ENCODE measurements at regions not wholly inside any gene's neighbourhood (a gene's known extent, or its start where the extent isn't known, plus 50 kb on each side); places are given as distances from the start of the nearest gene placed in this dataset.

DNA sequence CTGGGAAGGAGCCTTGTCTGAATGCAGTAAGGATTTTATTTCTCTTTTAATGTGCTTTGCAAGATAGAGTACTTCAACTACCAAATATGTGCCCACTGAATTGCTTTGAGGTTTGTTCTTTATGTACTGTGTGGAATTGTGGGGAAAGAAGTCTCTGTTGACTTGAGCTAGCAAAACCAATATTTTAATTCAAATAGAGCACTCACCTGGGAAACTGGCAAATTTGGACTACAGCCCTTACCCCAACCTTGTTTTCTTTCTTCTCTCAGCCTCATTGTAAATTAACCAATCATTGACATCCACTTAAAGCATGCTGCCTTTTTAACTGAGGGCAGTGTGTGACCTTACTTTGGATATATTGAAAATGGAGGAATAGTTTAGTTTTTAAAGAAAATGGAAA, 409.0 kb downstream of the SPATA31D1 start:
- Histone ChIP-seq H3K9me3 (ENCODE audit: control insufficient read depth, low read length) (no peaks in the 10 kb centered on the region), H3K27me3 (ENCODE audit: control insufficient read depth, insufficient read depth) (no peaks in the 10 kb centered on the region), H3K27ac (ENCODE audit: low read length) (no peak overlapping the region), H3K4me3 (ENCODE audit: low read length) (no peak overlapping the region), H3K4me1 (ENCODE audit: control insufficient read depth, insufficient read depth, low read length) (no peaks in the 10 kb centered on the region)
- no peak for DNase-seq
- ATAC-seq: no peak
- intact Hi-C loops (cut with DNase I): no loop called here

DNA sequence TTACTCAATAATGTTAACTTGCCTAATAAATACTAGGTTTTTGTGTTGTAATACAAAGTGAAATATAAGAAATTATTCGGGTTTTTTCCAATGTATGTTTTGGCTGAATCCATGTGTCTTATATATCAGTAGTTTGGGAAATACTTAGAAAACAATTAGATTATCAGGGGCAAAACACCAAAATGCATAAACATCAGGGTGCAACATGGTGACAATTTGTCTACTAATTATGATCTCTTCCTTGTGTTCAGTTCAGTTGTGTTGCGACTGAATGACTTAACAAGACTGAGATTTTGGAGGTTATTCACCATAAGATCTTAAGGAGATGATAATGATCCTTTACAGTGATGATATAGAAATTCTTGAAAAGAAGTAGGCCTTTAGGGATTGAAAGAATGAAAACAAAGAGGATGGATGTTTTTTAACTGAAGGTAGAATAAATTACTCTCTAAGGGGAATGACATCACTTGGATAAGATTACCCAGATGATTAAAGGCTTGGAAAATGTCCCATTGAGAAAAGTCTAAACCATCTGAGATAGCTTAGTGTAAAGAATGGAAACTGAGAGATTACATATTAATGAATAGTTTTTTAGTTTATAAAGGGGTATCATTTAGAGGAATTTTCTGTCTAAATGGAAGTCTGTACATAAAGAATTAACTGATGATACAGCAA, 415.8 kb downstream of the SPATA31D1 start:
- Histone ChIP-seq H3K27me3 (ENCODE audit: control insufficient read depth, insufficient read depth) (no peaks in the 10 kb centered on the region), H3K4me1 (ENCODE audit: control insufficient read depth, insufficient read depth, low read length) (peaks cover 2% of the 10 kb centered on the region), H3K27ac (ENCODE audit: low read length) (no peak overlapping the region), H3K4me3 (ENCODE audit: low read length) (no peak overlapping the region), H3K9me3 (ENCODE audit: control insufficient read depth, low read length) (no peaks in the 10 kb centered on the region)
- intact Hi-C loops (cut with DNase I): no loop called here
- DNase-seq (no peak), ATAC-seq (no peak)
- WGBS: 79% methylated on average over 2 of the region's 2 CpGs

DNA sequence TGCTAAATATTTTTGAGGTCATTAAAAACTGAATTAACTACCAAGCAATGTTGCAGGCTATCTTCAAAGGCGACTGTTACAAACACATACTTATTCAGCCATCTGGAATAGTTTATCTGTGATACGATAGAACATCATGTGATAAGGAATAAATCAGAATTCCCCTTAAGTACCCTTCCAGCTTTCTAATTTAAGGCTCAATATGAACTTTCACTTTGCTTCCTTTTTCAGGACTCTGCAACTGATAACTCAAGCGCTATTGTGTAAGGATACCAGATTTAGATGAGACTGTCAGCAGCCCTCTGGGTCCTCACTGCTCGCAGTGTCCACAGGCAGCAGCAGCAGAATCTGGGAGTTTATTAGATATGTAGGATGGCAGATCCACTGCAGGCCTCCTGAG, 416.3 kb downstream of the SPATA31D1 start:
- Histone ChIP-seq H3K4me1 (ENCODE audit: control insufficient read depth, insufficient read depth, low read length) (peaks cover 2% of the 10 kb centered on the region), H3K4me3 (ENCODE audit: low read length) (no peak overlapping the region), H3K27ac (ENCODE audit: low read length) (no peak overlapping the region), H3K9me3 (ENCODE audit: control insufficient read depth, low read length) (no peaks in the 10 kb centered on the region), H3K27me3 (ENCODE audit: control insufficient read depth, insufficient read depth) (no peaks in the 10 kb centered on the region)
- DNase-seq: no peak
- no peak for ATAC-seq
- intact Hi-C loops (cut with DNase I): no loop called here
- 14% methylated on average over 4 of the region's 4 CpGs for WGBS

DNA sequence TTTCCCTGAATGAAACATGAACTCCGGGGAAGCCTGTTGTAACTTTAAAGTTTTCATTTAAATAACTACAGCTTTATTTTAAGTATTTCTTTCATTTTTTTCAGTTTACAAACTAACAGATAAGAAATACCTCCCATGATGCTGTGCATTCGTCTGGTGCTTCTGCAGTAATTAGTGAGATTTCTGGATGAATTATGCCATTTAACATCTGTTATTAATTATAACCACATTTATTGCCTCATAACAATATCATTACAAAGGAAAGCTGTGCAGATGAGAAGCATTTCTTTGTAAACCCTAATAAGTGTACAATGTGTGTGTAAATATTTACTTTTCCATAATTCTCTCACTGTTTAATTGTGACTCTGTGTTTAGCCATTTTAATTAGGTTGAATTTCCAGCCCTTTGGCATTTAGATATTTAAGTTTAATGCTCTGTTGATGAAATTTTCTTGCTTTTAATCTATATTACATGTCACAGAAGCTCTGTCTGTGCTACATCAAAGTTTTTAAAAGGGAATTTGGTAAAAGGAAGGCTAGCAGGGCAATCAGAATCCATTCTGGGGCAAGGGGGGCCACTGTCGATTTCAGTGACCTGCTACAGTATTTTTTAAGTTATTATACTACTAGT, 418.0 kb downstream of the SPATA31D1 start:
- WGBS: 82% methylated on average over 3 of the region's 3 CpGs

DNA sequence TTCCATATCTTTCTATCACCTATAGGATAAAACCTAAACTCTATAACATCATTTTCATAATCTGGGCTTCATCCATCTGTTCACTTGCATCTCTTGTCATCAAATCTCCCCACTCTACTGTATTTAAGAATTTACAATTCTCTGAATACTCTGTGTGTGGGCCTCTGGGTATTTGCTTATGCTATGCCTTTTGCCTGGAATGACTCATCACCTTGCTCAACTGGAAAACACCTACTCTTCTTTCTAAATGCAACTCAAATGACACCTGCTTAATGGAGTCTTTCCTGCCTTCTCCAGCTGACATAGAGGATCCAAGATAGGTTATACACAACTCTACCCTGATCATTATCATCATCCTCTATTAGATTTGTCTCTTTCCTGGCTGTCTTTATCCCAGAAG, 421.7 kb downstream of the SPATA31D1 start:
- intact Hi-C loops (cut with DNase I): no loop called here

More for the DNA sequence above, 418.0 kb downstream of the SPATA31D1 start:
- no peaks in the 10 kb centered on the region for H3K27me3 ChIP-seq (ENCODE audit: control insufficient read depth, insufficient read depth)
- intact Hi-C loops (cut with DNase I): no loop called here
- no peak overlapping the region for H3K27ac ChIP-seq (ENCODE audit: low read length)
- no peaks in the 10 kb centered on the region for H3K9me3 ChIP-seq (ENCODE audit: control insufficient read depth, low read length)
- no peak overlapping the region for H3K4me3 ChIP-seq (ENCODE audit: low read length)
- DNase-seq (no peak), ATAC-seq (no peak)
- H3K4me1 ChIP-seq (ENCODE audit: control insufficient read depth, insufficient read depth, low read length): peaks cover 2% of the 10 kb centered on the region

DNA sequence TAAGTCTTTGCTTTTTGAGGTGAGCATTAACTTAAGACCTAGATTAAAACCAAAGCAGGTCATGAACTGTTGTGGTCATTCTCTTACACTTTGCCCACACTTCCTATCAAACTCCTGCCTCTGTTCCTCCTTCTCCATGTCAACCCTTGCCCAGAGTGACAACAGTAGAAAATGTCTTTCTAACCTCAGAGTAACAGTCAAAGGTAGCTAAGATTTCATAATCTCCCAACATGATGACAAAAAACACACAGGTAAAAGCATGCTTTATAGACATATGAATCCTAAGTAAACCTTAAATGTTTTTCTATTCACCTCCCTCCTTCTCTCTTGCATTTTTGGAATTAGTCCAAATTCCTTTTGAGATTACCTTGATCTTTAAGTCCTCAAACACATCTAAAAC, 422.3 kb downstream of the SPATA31D1 start:
- Histone ChIP-seq H3K4me3 (ENCODE audit: low read length) (no peak overlapping the region), H3K27ac (ENCODE audit: low read length) (no peak overlapping the region), H3K27me3 (ENCODE audit: control insufficient read depth, insufficient read depth) (no peaks in the 10 kb centered on the region), H3K4me1 (ENCODE audit: control insufficient read depth, insufficient read depth, low read length) (no peaks in the 10 kb centered on the region), H3K9me3 (ENCODE audit: control insufficient read depth, low read length) (no peaks in the 10 kb centered on the region)
- DNase-seq (no peak), ATAC-seq (no peak)
- intact Hi-C loops (cut with DNase I): no loop called here

More for the DNA sequence above, 421.7 kb downstream of the SPATA31D1 start:
- Histone ChIP-seq H3K27me3 (ENCODE audit: control insufficient read depth, insufficient read depth) (no peaks in the 10 kb centered on the region), H3K4me1 (ENCODE audit: control insufficient read depth, insufficient read depth, low read length) (no peaks in the 10 kb centered on the region), H3K9me3 (ENCODE audit: control insufficient read depth, low read length) (no peaks in the 10 kb centered on the region), H3K4me3 (ENCODE audit: low read length) (no peak overlapping the region), H3K27ac (ENCODE audit: low read length) (no peak overlapping the region)
- no peak for ATAC-seq
- no peak for DNase-seq

DNA sequence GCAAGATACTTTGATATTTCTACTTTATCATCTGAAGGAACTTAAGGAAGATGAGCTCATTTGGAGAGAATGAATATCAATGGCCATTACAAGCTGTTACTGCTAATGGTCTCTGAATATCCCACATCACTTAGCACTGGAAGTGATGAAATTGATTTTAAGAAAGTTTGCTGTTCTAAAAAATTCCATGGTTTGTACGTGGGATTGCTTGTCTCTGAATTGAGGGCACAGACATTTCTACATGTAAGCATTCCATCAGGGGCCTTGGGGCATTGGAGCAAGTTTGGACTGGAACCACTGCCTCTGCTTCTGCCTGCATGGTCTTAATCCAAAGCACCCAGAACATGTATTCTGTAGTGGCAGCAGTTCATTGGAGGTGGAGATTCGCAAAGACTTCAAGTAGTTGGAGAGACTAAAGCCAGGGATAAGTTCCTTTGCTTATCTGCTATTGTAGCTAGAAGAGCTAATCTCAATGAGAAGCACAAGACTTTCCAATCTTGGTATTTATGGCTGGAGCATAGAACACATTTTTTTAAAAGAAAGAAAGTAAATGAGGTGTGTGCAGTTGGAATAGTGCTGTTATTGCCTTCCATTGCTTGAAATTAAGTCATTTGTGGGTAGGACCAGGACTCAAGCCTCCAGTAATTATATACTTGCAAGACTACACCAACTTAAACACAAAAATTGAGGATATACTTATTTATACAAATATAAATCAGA, 424.2 kb downstream of the SPATA31D1 start:
- H3K9me3 ChIP-seq (ENCODE audit: control insufficient read depth, low read length): no peaks in the 10 kb centered on the region
- DNase-seq: no peak
- WGBS: 71% methylated on average over 2 of the region's 2 CpGs
- no peaks in the 10 kb centered on the region for H3K4me1 ChIP-seq (ENCODE audit: control insufficient read depth, insufficient read depth, low read length)
- H3K27ac ChIP-seq (ENCODE audit: low read length): no peak overlapping the region
- ATAC-seq: no peak
- H3K27me3 ChIP-seq (ENCODE audit: control insufficient read depth, insufficient read depth): no peaks in the 10 kb centered on the region
- H3K4me3 ChIP-seq (ENCODE audit: low read length): no peak overlapping the region
- intact Hi-C loops (cut with DNase I): no loop called here

DNA sequence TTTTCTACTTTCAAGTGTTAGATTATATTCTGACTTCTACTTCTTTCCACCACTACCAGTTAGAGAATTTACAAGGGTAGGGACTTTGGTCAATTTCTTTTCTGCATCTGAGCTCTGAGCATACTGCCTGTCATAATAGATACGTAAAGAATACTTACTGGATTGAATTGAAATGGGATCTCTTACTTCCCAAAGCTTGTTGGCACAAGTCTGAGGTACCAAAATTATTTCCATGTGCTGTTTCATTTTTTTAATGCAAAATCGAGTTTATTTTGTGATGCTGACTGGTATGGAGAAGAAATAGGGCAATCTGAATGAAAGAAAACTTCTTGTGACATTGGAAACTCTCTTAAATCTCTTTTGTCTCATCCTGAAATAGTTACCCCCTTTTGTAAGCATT, 428.9 kb downstream of the SPATA31D1 start:
- Histone ChIP-seq H3K27me3 (ENCODE audit: control insufficient read depth, insufficient read depth) (no peaks in the 10 kb centered on the region), H3K27ac (ENCODE audit: low read length) (no peak overlapping the region), H3K4me1 (ENCODE audit: control insufficient read depth, insufficient read depth, low read length) (no peaks in the 10 kb centered on the region), H3K4me3 (ENCODE audit: low read length) (no peak overlapping the region), H3K9me3 (ENCODE audit: control insufficient read depth, low read length) (no peaks in the 10 kb centered on the region)
- 72% methylated on average over 2 of the region's 2 CpGs for WGBS
- intact Hi-C loops (cut with DNase I): no loop called here
- ATAC-seq: no peak
- no peak for DNase-seq

DNA sequence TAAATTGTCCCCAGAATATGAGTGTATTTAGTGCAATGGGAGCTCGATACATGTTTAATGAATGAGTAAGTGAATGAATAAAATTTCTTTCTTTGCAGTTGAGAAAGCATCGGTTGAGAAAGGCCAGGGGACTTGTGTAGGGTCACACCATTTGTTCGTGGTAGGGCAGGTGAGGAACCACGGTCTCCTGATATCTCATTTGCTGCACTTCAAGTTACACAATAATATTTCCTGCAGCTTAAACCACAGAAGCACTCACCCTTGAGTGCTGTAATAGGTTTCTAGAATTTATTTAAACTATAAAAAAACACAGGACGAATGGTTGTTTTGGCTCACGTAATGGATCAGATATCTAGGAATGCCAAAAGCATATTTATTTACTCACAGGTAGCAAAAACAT, 429.8 kb downstream of the SPATA31D1 start:
- 72% methylated on average over 6 of the region's 6 CpGs for WGBS
- no peak for DNase-seq
- Histone ChIP-seq H3K27ac (ENCODE audit: low read length) (no peak overlapping the region), H3K9me3 (ENCODE audit: control insufficient read depth, low read length) (no peaks in the 10 kb centered on the region), H3K4me3 (ENCODE audit: low read length) (no peak overlapping the region), H3K27me3 (ENCODE audit: control insufficient read depth, insufficient read depth) (no peaks in the 10 kb centered on the region), H3K4me1 (ENCODE audit: control insufficient read depth, insufficient read depth, low read length) (no peaks in the 10 kb centered on the region)
- ATAC-seq: no peak
- intact Hi-C loops (cut with DNase I): no loop called here

DNA sequence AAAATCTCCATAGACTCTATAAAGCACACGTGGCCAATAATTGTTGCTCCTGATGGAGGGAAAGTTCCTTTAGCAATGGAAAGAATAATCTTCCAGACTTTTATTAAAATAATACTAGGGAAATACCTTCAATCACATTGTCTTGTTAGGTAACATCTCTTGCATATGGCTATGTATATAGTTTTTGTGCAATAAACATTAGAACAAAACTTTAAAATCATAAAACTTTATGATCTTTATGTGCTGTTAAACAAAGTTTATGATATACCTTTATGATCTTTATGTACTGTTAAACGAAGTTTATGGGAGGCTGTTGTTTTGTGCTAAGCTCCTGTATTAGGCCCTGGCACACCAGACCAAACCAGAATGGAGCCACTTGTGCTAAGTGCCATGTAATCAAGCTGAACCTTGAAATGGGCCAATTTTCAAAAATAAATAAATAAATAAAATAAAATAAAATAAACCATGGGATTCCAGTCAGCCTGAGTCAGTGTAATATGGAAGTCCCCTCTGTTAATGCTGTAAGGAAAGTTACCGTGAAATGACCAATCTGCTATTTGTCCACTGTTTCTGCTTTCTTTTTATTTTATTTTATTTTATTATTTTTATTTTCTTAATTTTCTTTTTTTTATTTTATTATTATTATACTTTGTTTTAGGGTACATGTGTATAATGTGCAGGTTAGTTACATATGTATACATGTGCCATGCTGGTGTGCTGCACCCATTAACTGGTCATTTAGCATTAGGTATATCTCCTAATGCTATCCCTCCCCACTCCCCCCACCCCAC, 431.3 kb downstream of the SPATA31D1 start:
- WGBS: 87% methylated on average over 3 of the region's 3 CpGs
- DNase-seq: no peak

DNA sequence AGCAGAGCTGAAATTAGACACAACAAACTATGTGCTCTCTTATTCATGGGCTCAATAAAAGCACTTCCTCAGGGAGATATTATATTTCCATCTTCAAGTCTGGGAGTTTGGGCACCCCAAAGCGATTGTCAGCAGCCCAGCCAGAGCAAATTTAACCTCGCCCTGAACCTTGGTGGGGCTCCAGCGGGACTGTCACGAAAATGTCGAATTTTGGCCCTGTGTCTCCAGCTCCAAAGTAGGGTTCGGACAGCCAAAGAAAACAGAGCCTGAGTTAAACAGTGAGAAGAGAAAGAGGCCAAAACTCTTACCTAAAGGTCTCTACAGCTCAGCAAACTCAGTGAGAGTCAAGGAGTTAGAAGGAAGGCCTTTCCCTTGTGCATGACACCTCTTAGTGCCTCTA, 432.9 kb downstream of the SPATA31D1 start:
- H3K27ac ChIP-seq (ENCODE audit: low read length): no peak overlapping the region
- H3K27me3 ChIP-seq (ENCODE audit: control insufficient read depth, insufficient read depth): no peaks in the 10 kb centered on the region
- DNase-seq (peak; percentile 47 to 86 (median 82)), ATAC-seq (peak; percentile 88 to 92)
- no peaks in the 10 kb centered on the region for H3K4me1 ChIP-seq (ENCODE audit: control insufficient read depth, insufficient read depth, low read length)
- intact Hi-C loops (cut with DNase I): no loop called here
- H3K9me3 ChIP-seq (ENCODE audit: control insufficient read depth, low read length): no peaks in the 10 kb centered on the region
- WGBS: 42% methylated on average over 6 of the region's 6 CpGs
- no peak overlapping the region for H3K4me3 ChIP-seq (ENCODE audit: low read length)

More for the DNA sequence above, 431.3 kb downstream of the SPATA31D1 start:
- H3K4me3 ChIP-seq (ENCODE audit: low read length): no peak overlapping the region
- no peaks in the 10 kb centered on the region for H3K27me3 ChIP-seq (ENCODE audit: control insufficient read depth, insufficient read depth)
- intact Hi-C loops (cut with DNase I): no loop called here
- no peak overlapping the region for H3K27ac ChIP-seq (ENCODE audit: low read length)
- H3K9me3 ChIP-seq (ENCODE audit: control insufficient read depth, low read length): no peaks in the 10 kb centered on the region
- H3K4me1 ChIP-seq (ENCODE audit: control insufficient read depth, insufficient read depth, low read length): no peaks in the 10 kb centered on the region
- ATAC-seq: no peak

Measured in right cardiac atrium (tissue), 5 donors.